Endodermal cell (in vitro differentiated cells): ENCODE measurements at regions not wholly inside any gene's neighbourhood (a gene's known extent, or its start where the extent isn't known, plus 50 kb on each side); places are given as distances from the start of the nearest gene placed in this dataset.

Source experiments
- DNase-seq: peaks from one replicate; pipeline ENCODE4 v3.0.0-alpha.2; 2017
- H3K27ac ChIP-seq: 2 replicates; pipeline ENCODE4 v1.5.1; 2013; ENCODE audit warnings: mild to moderate bottlenecking, low read depth, low read length, moderate library complexity
- H3K27me3 ChIP-seq: 2 replicates; pipeline ENCODE4 v1.6.1; 2013; ENCODE audit warnings: mild to moderate bottlenecking, low read length, moderate library complexity; ENCODE audit not compliant: insufficient read depth, control insufficient read depth, poor library complexity, severe bottlenecking
- H3K36me3 ChIP-seq: 2 replicates; pipeline ENCODE4 v1.7.0; 2013; ENCODE audit warnings: mild to moderate bottlenecking, low read length, moderate library complexity; ENCODE audit not compliant: control insufficient read depth, insufficient read depth
- H3K4me1 ChIP-seq: one replicate; pipeline ENCODE4 v1.7.0; 2013; ENCODE audit warnings: low read length; ENCODE audit not compliant: control insufficient read depth, insufficient read depth
- H3K4me3 ChIP-seq: 2 replicates; pipeline ENCODE4 v1.5.1; 2013; ENCODE audit warnings: mild to moderate bottlenecking, low read length, moderate library complexity
- H3K9ac ChIP-seq: 2 replicates; pipeline ENCODE4 v1.6.1; 2013; ENCODE audit warnings: mild to moderate bottlenecking, low read length, moderate library complexity; ENCODE audit not compliant: poor library complexity, severe bottlenecking; ENCODE audit errors: extremely low read depth
- H3K9me3 ChIP-seq: 2 replicates; pipeline ENCODE4 v1.6.1; 2013; ENCODE audit warnings: mild to moderate bottlenecking, low read length, moderate library complexity; ENCODE audit not compliant: control insufficient read depth
- H3K27ac Mint-ChIP-seq: 2 replicates; pipeline ENCODE4 v1.8.0; 2020; ENCODE audit warnings: mixed read lengths
- H3K27me3 Mint-ChIP-seq: 2 replicates; pipeline ENCODE4 v1.8.0; 2021; ENCODE audit warnings: mild to moderate bottlenecking, mixed read lengths; ENCODE audit not compliant: insufficient read depth
- H3K36me3 Mint-ChIP-seq: 2 replicates; pipeline ENCODE4 v1.8.0; 2020; ENCODE audit warnings: low read depth, mixed read lengths
- H3K4me1 Mint-ChIP-seq: 2 replicates; pipeline ENCODE4 v1.8.0; 2020; ENCODE audit warnings: mixed read lengths
- H3K4me3 Mint-ChIP-seq: 2 replicates; pipeline ENCODE4 v1.8.0; 2020; ENCODE audit warnings: mild to moderate bottlenecking, moderate library complexity, mixed read lengths
- H3K9me3 Mint-ChIP-seq: 2 replicates; pipeline ENCODE4 v1.8.0; 2020; ENCODE audit warnings: mild to moderate bottlenecking, mixed read lengths
- CTCF ChIP-seq: fragments of 200-600 bp; sonication (generic); conservative IDR thresholded peaks from 2 replicates; pipeline ENCODE4 v1.5.0; 2021; ENCODE audit warnings: antibody characterized with exemption, mild to moderate bottlenecking
- WGBS, 2 experiments: methylation state at CpG; one replicate each; pipeline versions ENCODE4 v1.1.5 to v1.1.7; 2013; ENCODE audit warnings: missing lambda C conversion rate in 2 of 2, mixed read lengths in 1 of 2; ENCODE audit not compliant: insufficient coverage in 1 of 2, insufficient read length in 1 of 2; 5-methylcytosine and 5-hydroxymethylcytosine counted together

- H3K36me3 Mint-ChIP-seq: no peaks in the 10 kb centered on the region
- H3K27ac Mint-ChIP-seq: no peak overlapping the region
Observed at GRCh38 chr2:6496376-6496775, 369.3 kb downstream of the CMPK2 start.

DNA sequence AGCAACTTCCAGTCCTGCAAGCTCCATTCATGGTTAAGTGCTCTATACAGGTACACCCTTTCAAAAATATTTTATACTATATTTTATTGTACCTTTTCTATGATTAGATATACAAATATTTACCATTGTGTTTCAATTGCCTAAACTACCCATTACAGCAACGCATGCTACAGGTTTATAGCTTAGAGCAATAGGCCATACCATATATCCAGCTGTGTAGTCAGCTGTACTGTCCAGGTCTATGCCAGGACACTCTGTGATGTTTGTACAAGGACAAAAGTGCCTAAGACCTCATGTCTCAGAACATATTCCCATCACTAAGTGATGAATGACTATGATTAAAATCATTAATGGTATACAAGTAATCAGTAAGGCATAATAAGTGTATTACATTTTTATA lies 368.7 kb downstream of the CMPK2 start:
- no peak for TF ChIP-seq CTCF
- H3K36me3 Mint-ChIP-seq: no peaks in the 10 kb centered on the region
- H3K27ac ChIP-seq: no peak overlapping the region
- no peaks in the 10 kb centered on the region for H3K9me3 ChIP-seq
- no peaks in the 10 kb centered on the region for H3K27me3 ChIP-seq
- H3K4me3 ChIP-seq: no peak overlapping the region
- no peak overlapping the region for H3K27ac Mint-ChIP-seq
- no peaks in the 10 kb centered on the region for H3K4me1 Mint-ChIP-seq
- no peak overlapping the region for H3K4me3 Mint-ChIP-seq
- H3K4me1 ChIP-seq: no peaks in the 10 kb centered on the region
- no peak overlapping the region for H3K9ac ChIP-seq
- H3K27me3 Mint-ChIP-seq: no peaks in the 10 kb centered on the region
- H3K36me3 ChIP-seq: no peaks in the 10 kb centered on the region
- DNase-seq: no peak
- no peaks in the 10 kb centered on the region for H3K9me3 Mint-ChIP-seq
- 100% methylated on average over 1 of the region's 1 CpG for WGBS, 2 experiments

More at GRCh38 chr2:6496376-6496775, 369.3 kb downstream of the CMPK2 start:
- Histone ChIP-seq H3K4me1 (no peaks in the 10 kb centered on the region), H3K27ac (no peak overlapping the region), H3K27me3 (no peaks in the 10 kb centered on the region), H3K36me3 (no peaks in the 10 kb centered on the region), H3K9ac (no peak overlapping the region), H3K4me3 (no peak overlapping the region), H3K9me3 (no peaks in the 10 kb centered on the region)
- no peaks in the 10 kb centered on the region for H3K4me1 Mint-ChIP-seq
- 95% methylated on average over 13 to 14 of the region's 14 CpGs for WGBS, 2 experiments
- H3K27me3 Mint-ChIP-seq: no peaks in the 10 kb centered on the region
- DNase-seq: no peak
- TF ChIP-seq CTCF: no peak
- no peaks in the 10 kb centered on the region for H3K9me3 Mint-ChIP-seq
- H3K4me3 Mint-ChIP-seq: no peak overlapping the region

- no peak for DNase-seq
- no peaks in the 10 kb centered on the region for H3K4me1 ChIP-seq
- no peaks in the 10 kb centered on the region for H3K27me3 ChIP-seq
- Mint-ChIP-seq H3K9me3 (no peaks in the 10 kb centered on the region), H3K4me3 (no peak overlapping the region), H3K27me3 (no peaks in the 10 kb centered on the region), H3K36me3 (no peaks in the 10 kb centered on the region), H3K27ac (no peak overlapping the region), H3K4me1 (peaks cover under 1% of the 10 kb centered on the region)
- no peak overlapping the region for H3K4me3 ChIP-seq
- no peaks in the 10 kb centered on the region for H3K9me3 ChIP-seq
- no peak overlapping the region for H3K9ac ChIP-seq
- WGBS, 2 experiments: 97% methylated on average over 4 to 6 of the region's 6 CpGs
- no peak for TF ChIP-seq CTCF
- H3K27ac ChIP-seq: no peak overlapping the region
- no peaks in the 10 kb centered on the region for H3K36me3 ChIP-seq
Observed at GRCh38 chr2:6498841-6499240, 366.9 kb downstream of the CMPK2 start.
